K562 (cell line): ENCODE measurements at regions not wholly inside any gene's neighbourhood (a gene's known extent, or its start where the extent isn't known, plus 50 kb on each side); places are given as distances from the start of the nearest gene placed in this dataset.

Experiments used
- ATAC-seq: fragments of 200-7000 bp; cut with Tn5 transposase; 3 replicates; pipeline ENCODE4 v1.9.1; 2020; ENCODE audit warnings: moderate library complexity
- BruUV-seq: library from RNA; stranded (reverse); fragments of 400-500 nt; replicated peaks from 2 replicates; lab custom pipeline; 2021; lab: Mats Ljungman, UMichigan
- CTCF ChIA-PET: fragments of 300-600 bp; formaldehyde crosslinking; extraction: SDS; loops from one replicate; lab custom pipeline; 2021; ENCODE audit warnings: low intra/inter-chr PET ratio; lab: Yijun Ruan, JAX
- POLR2A ChIA-PET: fragments of 300-600, 350-650 bp; sonication (Branson Sonifier 250); formaldehyde crosslinking; extraction: SDS; loops from one replicate; lab custom pipeline; 2021; ENCODE audit warnings: antibody characterized with exemption, inconsistent platforms; lab: Yijun Ruan, JAX
- DNase-seq, 4 experiments: peaks; one replicate each; pipeline versions ENCODE4 v3.0.0 to v3.0.0-alpha.2; 2011 to 2018; ENCODE audit warnings: low spot score in 3 of 4, mixed read lengths in 3 of 4; ENCODE audit errors: extremely low read depth in 1 of 4
- FAIRE-seq: peaks from 2 replicates; lab custom pipeline; 2011; peaks lifted over from hg19 to GRCh38; lab: Jason Lieb, UNC
- H2AFZ ChIP-seq: 2 replicates; pipeline ENCODE4 v1.6.0; 2011; ENCODE audit warnings: low read depth, low read length, control low read depth, inconsistent platforms
- H3K27ac ChIP-seq: fragments of 200-600 bp; 3 replicates; pipeline ENCODE4 v1.8.0; 2011; ENCODE audit warnings: low read depth, mild to moderate bottlenecking, control low read depth, inconsistent platforms, low read length, moderate library complexity, mixed read lengths; ENCODE audit errors: extremely low read depth
- H3K27me3 ChIP-seq, 2 experiments: fragments of 300-600 bp in 1 of 2; 2 replicates in 1 of 2; 3 replicates in 1 of 2; pipeline versions ENCODE4 v1.6.0 to v1.8.0; 2011; ENCODE audit warnings: inconsistent platforms in 2 of 2, low read length in 2 of 2, mild to moderate bottlenecking in 1 of 2, mixed read lengths in 1 of 2, moderate library complexity in 1 of 2; ENCODE audit not compliant: control insufficient read depth in 2 of 2, insufficient read depth in 2 of 2
- H3K36me3 ChIP-seq: fragments of 300-600 bp; 3 replicates; pipeline ENCODE4 v1.8.0; 2011; ENCODE audit warnings: mild to moderate bottlenecking, low read length, inconsistent platforms; ENCODE audit not compliant: control insufficient read depth, insufficient read depth
- H3K4me1 ChIP-seq, 2 experiments: fragments of 200-600 bp in 1 of 2; replicated peaks in 1 of 2; 2 replicates in 1 of 2; 3 replicates in 1 of 2; pipeline versions ENCODE4 v1.5.1 to v1.8.0; 2011; ENCODE audit warnings: inconsistent platforms in 2 of 2, low read length in 2 of 2, mild to moderate bottlenecking in 1 of 2, mixed read lengths in 1 of 2, moderate library complexity in 1 of 2; ENCODE audit not compliant: control insufficient read depth in 2 of 2, insufficient read depth in 2 of 2
- H3K4me2 ChIP-seq: 2 replicates; pipeline ENCODE4 v1.6.1; 2011; ENCODE audit warnings: low read length, control low read depth, inconsistent platforms, mixed read lengths; ENCODE audit not compliant: insufficient read depth
- H3K4me3 ChIP-seq: fragments of 200-600 bp; sonication (generic), shearing (Covaris generic); 2 replicates; pipeline ENCODE4 v1.5.1; 2016; ENCODE audit warnings: control low read depth, inconsistent platforms
- H3K79me2 ChIP-seq: fragments of 200-600 bp; 3 replicates; pipeline ENCODE4 v1.8.0; 2011; ENCODE audit warnings: low read length, inconsistent platforms; ENCODE audit not compliant: control insufficient read depth, insufficient read depth
- H3K9ac ChIP-seq, 2 experiments: 2 replicates each; pipeline versions ENCODE4 v1.6.0 to v1.6.1; 2011; ENCODE audit warnings: low read depth in 2 of 2, low read length in 2 of 2, control low read depth in 1 of 2, inconsistent platforms in 1 of 2, mild to moderate bottlenecking in 1 of 2, mixed read lengths in 1 of 2; ENCODE audit not compliant: insufficient read depth in 1 of 2
- H3K9me1 ChIP-seq: one replicate; pipeline ENCODE4 v1.6.0; 2011; ENCODE audit warnings: inconsistent platforms, mild to moderate bottlenecking, low read length, moderate library complexity; ENCODE audit not compliant: control insufficient read depth, insufficient read depth
- H3K9me3 ChIP-seq: replicated peaks from 2 replicates; pipeline ENCODE4 v1.5.1; 2011; ENCODE audit warnings: low read depth, low read length, inconsistent platforms; ENCODE audit not compliant: control insufficient read depth, insufficient read depth
- H4K20me1 ChIP-seq: replicated peaks from 2 replicates; pipeline ENCODE4 v1.6.1; 2011; ENCODE audit warnings: low read length, inconsistent platforms, mixed read lengths; ENCODE audit not compliant: control insufficient read depth, insufficient read depth
- BRD4 ChIP-seq: fragments of 200-600 bp; sonication (generic); IDR thresholded peaks from 2 replicates; pipeline ENCODE4 v1.6.1; 2017; ENCODE audit warnings: inconsistent platforms
- E2F4 ChIP-seq: sonication (generic); formaldehyde crosslinking; IDR thresholded peaks from 2 replicates; pipeline ENCODE4 v1.8.0; 2022; ENCODE audit warnings: mild to moderate bottlenecking, low read depth, missing genetic modification reagents
- FOSL1 ChIP-seq: fragments of 200-800 bp; sonication (Bioruptor generic); conservative IDR thresholded peaks from 2 replicates; pipeline ENCODE4 v1.6.1; 2016; ENCODE audit warnings: missing genetic modification characterization, missing compliant biosample characterization
- MXD1 ChIP-seq: fragments of 250-450 bp; sonication (Bioruptor Pico); IDR thresholded peaks from 2 replicates; pipeline ENCODE4 v1.8.0; 2021; ENCODE audit warnings: borderline replicate concordance, mild to moderate bottlenecking, moderate library complexity; ENCODE audit not compliant: poor library complexity, severe bottlenecking
- ZNF311 ChIP-seq: fragments of 250-450 bp; sonication (Bioruptor Pico); IDR thresholded peaks from 2 replicates; pipeline ENCODE4 v1.4.0; 2020; ENCODE audit warnings: mild to moderate bottlenecking, moderate library complexity
- WGBS: fragments of 100-300 bp; shearing (Covaris generic); methylation state at CpG from one replicate; pipeline ENCODE4 v1.1.6; 2016; ENCODE audit warnings: low coverage, mixed read lengths; ENCODE audit not compliant: insufficient coverage; ENCODE audit errors: missing lambda C conversion rate; 5-methylcytosine and 5-hydroxymethylcytosine counted together
- in situ Hi-C: fragments of 300-500 bp; cut with MboI; formaldehyde crosslinking; loops from 4 replicates; pipeline ENCODE4 v1.15.0; 2018; ENCODE audit warnings: inconsistent platforms, mixed read lengths
- intact Hi-C: fragments of 100-400 bp; cut with micrococcal nuclease; formaldehyde crosslinking; loops from 2 replicates; pipeline ENCODE4 v1.14.2; 2022
- TF ChIP-seq, protein P1 (sequence below): fragments of 250-450 bp; sonication (Bioruptor Pico); IDR thresholded peaks from 2 replicates; pipeline ENCODE4 v1.4.0; 2020; ENCODE audit warnings: mild to moderate bottlenecking, moderate library complexity

- no peak for TF ChIP-seq E2F4 (CRISPR knock-in tag)
- TF ChIP-seq ZNF311 (CRISPR knock-in tag) = no peak
- TF ChIP-seq, protein P1, sequence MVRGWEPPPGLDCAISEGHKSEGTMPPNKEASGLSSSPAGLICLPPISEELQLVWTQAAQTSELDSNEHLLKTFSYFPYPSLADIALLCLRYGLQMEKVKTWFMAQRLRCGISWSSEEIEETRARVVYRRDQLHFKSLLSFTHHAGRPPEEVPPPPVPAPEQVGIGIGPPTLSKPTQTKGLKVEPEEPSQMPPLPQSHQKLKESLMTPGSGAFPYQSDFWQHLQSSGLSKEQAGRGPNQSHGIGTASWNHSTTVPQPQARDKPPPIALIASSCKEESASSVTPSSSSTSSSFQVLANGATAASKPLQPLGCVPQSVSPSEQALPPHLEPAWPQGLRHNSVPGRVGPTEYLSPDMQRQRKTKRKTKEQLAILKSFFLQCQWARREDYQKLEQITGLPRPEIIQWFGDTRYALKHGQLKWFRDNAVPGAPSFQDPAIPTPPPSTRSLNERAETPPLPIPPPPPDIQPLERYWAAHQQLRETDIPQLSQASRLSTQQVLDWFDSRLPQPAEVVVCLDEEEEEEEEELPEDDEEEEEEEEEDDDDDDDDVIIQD (CRISPR knock-in tag) = no peak
- TF ChIP-seq FOSL1 (tag) = no peak
- TF ChIP-seq, all 486 proteins: peak for 0
These were observed 64.0 kb upstream of the ASB17 start (continued) for GRCh38 chr1:75996196-75996595.

GRCh38 chr1:75999034-75999433 is 66.8 kb upstream of the ASB17 start:
- H3K4me1 ChIP-seq = no peaks in the 10 kb centered on the region
- H3K9ac ChIP-seq = no peak overlapping the region
- CTCF ChIA-PET = no interaction called here
- whole genome bisulfite sequencing = 0% methylated on average over 2 of the region's 2 CpGs
- FAIRE-seq = no peak
- H3K79me2 ChIP-seq = no peaks in the 10 kb centered on the region
- BruUV-seq = no TSS peak
- H3K27me3 ChIP-seq = no peaks in the 10 kb centered on the region
- no peak overlapping the region for H3K4me2 ChIP-seq
- in situ Hi-C loops = no loop called here
- no peaks in the 10 kb centered on the region for H3K9me1 ChIP-seq
- ATAC-seq = no peak
- no peaks in the 10 kb centered on the region for H3K36me3 ChIP-seq
- H3K27ac ChIP-seq = no peak overlapping the region
- H2AFZ ChIP-seq = no peak overlapping the region
- H3K9me3 ChIP-seq = no peaks in the 10 kb centered on the region
- intact Hi-C loops = loop anchor here (10.0 kb wide), 1 partner anchor 156 kb away; no protein-coding TSS in a partner anchor
- POLR2A ChIA-PET = no interaction called here
- H3K4me3 ChIP-seq = no peak overlapping the region
- no peaks in the 10 kb centered on the region for H4K20me1 ChIP-seq
- no peak for DNase-seq
- TF ChIP-seq BRD4 (no peak), MXD1 (CRISPR knock-in tag) (no peak)
